CD14-positive monocyte (primary cell): ENCODE measurements at regions not wholly inside any gene's neighbourhood (a gene's known extent, or its start where the extent isn't known, plus 50 kb on each side); places are given as distances from the start of the nearest gene placed in this dataset.

Experiments
- DNase-seq, 3 donors: peaks; one replicate each; pipeline ENCODE4 v3.0.0-alpha.2; 2011 to 2022
- H2AFZ ChIP-seq: 2 replicates; pipeline ENCODE4 v1.6.0; 2012; ENCODE audit warnings: mild to moderate bottlenecking, low read depth, low read length, inconsistent platforms; ENCODE audit not compliant: insufficient read depth, poor library complexity, severe bottlenecking
- H3K27ac ChIP-seq, 2 donors: 1 replicate in 1 of 2; 2 replicates in 1 of 2; pipeline ENCODE4 v1.5.1; 2012 to 2013; ENCODE audit warnings: low read length in 2 of 2, control low read depth in 1 of 2, inconsistent platforms in 1 of 2, low read depth in 1 of 2, mild to moderate bottlenecking in 1 of 2
- H3K27me3 ChIP-seq, 2 donors: one replicate each; pipeline versions ENCODE4 v1.6.0 to v1.6.1; 2011 to 2013; ENCODE audit warnings: low read length in 2 of 2; ENCODE audit not compliant: control insufficient read depth in 2 of 2, insufficient read depth in 2 of 2
- H3K36me3 ChIP-seq, 2 donors: replicated peaks in 1 of 2; 1 replicate in 1 of 2; 2 replicates in 1 of 2; pipeline versions ENCODE4 v1.5.1 to v1.6.1; 2012 to 2013; ENCODE audit warnings: low read length in 2 of 2, control low read depth in 1 of 2, inconsistent platforms in 1 of 2, mild to moderate bottlenecking in 1 of 2; ENCODE audit not compliant: insufficient read depth in 2 of 2, control insufficient read depth in 1 of 2
- H3K4me1 ChIP-seq, 2 donors: 1 replicate in 1 of 2; 2 replicates in 1 of 2; pipeline versions ENCODE4 v1.5.1 to v1.6.1; 2012 to 2013; ENCODE audit warnings: low read length in 2 of 2, control low read depth in 1 of 2, inconsistent platforms in 1 of 2, mild to moderate bottlenecking in 1 of 2, moderate library complexity in 1 of 2; ENCODE audit not compliant: insufficient read depth in 2 of 2, control insufficient read depth in 1 of 2
- H3K4me2 ChIP-seq: replicated peaks from 2 replicates; pipeline ENCODE3; 2012; ENCODE audit warnings: low read length, moderate library complexity, mild to moderate bottlenecking; ENCODE audit not compliant: poor library complexity, severe bottlenecking; ENCODE audit errors: extremely low read depth
- H3K4me3 ChIP-seq, 3 experiments: fragments of 200-600 bp in 1 of 3; sonication (generic) in 1 of 3; replicated peaks in 1 of 3; 1 replicate in 2 of 3; 2 replicates in 1 of 3; pipeline ENCODE4 v1.5.1; 2011 to 2013; ENCODE audit warnings: low read length in 3 of 3, mild to moderate bottlenecking in 3 of 3, control low read depth in 2 of 3, low read depth in 2 of 3, inconsistent platforms in 1 of 3, moderate library complexity in 1 of 3
- H3K79me2 ChIP-seq: 2 replicates; pipeline ENCODE4 v1.6.0; 2012; ENCODE audit warnings: mild to moderate bottlenecking, control low read depth, inconsistent platforms, low read length, moderate library complexity; ENCODE audit not compliant: insufficient read depth
- H3K9ac ChIP-seq: 2 replicates; pipeline ENCODE4 v1.6.0; 2017; ENCODE audit warnings: low read length, mild to moderate bottlenecking; ENCODE audit not compliant: insufficient read depth, poor library complexity, severe bottlenecking
- H3K9me3 ChIP-seq, 2 donors: replicated peaks in 1 of 2; 1 replicate in 1 of 2; 2 replicates in 1 of 2; pipeline versions ENCODE4 v1.5.1 to v1.6.1; 2012 to 2013; ENCODE audit warnings: low read length in 2 of 2, control low read depth in 1 of 2; ENCODE audit not compliant: control insufficient read depth in 1 of 2, insufficient read depth in 1 of 2
- H4K20me1 ChIP-seq: 2 replicates; pipeline ENCODE4 v1.6.0; 2012; ENCODE audit warnings: mild to moderate bottlenecking, low read length, control low read depth, moderate library complexity; ENCODE audit not compliant: insufficient read depth
- H3K27ac Mint-ChIP-seq, 7 donors: one replicate each; pipeline ENCODE4 v1.8.0; 2020; ENCODE audit warnings: mild to moderate bottlenecking in 7 of 7, mixed read lengths in 7 of 7, moderate library complexity in 6 of 7, inconsistent platforms in 2 of 7
- H3K27me3 Mint-ChIP-seq, 3 donors: one replicate each; pipeline ENCODE4 v1.8.0; 2021 to 2022; ENCODE audit warnings: low read depth in 3 of 3, mild to moderate bottlenecking in 3 of 3, mixed read lengths in 3 of 3, moderate library complexity in 3 of 3, inconsistent platforms in 1 of 3
- H3K36me3 Mint-ChIP-seq, 2 donors: one replicate each; pipeline ENCODE4 v1.8.0; 2020; ENCODE audit warnings: mixed read lengths in 2 of 2, inconsistent platforms in 1 of 2, mild to moderate bottlenecking in 1 of 2
- H3K4me1 Mint-ChIP-seq: one replicate; pipeline ENCODE4 v1.8.0; 2020; ENCODE audit warnings: mild to moderate bottlenecking, mixed read lengths
- H3K4me3 Mint-ChIP-seq, 2 donors: one replicate each; pipeline ENCODE4 v1.8.0; 2020; ENCODE audit warnings: mild to moderate bottlenecking in 2 of 2, mixed read lengths in 2 of 2, moderate library complexity in 1 of 2
- H3K9me3 Mint-ChIP-seq, 7 donors: one replicate each; pipeline ENCODE4 v1.8.0; 2020 to 2022; ENCODE audit warnings: mixed read lengths in 7 of 7, mild to moderate bottlenecking in 6 of 7, moderate library complexity in 6 of 7, inconsistent platforms in 2 of 7
- WGBS: methylation state at CpG from one replicate; pipeline ENCODE4 v1.1.5; 2013; ENCODE audit warnings: missing lambda C conversion rate; ENCODE audit not compliant: insufficient coverage; 5-methylcytosine and 5-hydroxymethylcytosine counted together
- intact Hi-C, 2 donors: fragments of 100-400 bp; cut with micrococcal nuclease; formaldehyde crosslinking; loops; one replicate each; pipeline versions ENCODE4 v1.15.0 to v1.15.1; 2023
- TF ChIP-seq, protein P1 (sequence below): fragments of 200-600 bp; IDR thresholded peaks from one replicate; pipeline ENCODE4 v1.8.0; 2022; ENCODE audit warnings: antibody characterized with exemption, mild to moderate bottlenecking

DNA sequence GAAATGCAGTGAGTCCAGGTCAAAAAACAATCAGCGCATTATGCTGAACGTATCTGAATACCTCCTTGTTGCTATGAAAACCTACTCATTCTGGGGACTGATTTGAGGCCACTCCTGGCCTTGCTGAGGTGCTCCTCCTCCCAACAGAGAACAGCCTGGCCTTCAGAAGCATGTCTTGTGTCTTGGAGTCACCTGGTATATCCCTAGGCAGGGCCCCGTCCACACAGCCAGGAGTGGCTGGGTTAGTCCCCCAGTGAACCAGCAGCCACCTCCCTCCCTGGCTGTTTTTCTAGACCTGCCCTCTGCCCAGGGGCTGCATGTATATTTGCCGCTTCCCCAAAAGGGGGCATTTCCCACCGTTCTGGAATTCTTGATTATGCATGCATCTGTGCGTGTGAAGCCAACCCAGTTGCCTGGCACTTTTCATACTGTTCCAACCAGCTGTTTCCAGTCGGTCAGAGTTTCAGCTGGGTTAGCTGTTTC lies 99.2 kb upstream of the SPATA31C2 start:
- H3K9me3 ChIP-seq: no peaks in the 10 kb centered on the region
- TF ChIP-seq, protein P1, sequence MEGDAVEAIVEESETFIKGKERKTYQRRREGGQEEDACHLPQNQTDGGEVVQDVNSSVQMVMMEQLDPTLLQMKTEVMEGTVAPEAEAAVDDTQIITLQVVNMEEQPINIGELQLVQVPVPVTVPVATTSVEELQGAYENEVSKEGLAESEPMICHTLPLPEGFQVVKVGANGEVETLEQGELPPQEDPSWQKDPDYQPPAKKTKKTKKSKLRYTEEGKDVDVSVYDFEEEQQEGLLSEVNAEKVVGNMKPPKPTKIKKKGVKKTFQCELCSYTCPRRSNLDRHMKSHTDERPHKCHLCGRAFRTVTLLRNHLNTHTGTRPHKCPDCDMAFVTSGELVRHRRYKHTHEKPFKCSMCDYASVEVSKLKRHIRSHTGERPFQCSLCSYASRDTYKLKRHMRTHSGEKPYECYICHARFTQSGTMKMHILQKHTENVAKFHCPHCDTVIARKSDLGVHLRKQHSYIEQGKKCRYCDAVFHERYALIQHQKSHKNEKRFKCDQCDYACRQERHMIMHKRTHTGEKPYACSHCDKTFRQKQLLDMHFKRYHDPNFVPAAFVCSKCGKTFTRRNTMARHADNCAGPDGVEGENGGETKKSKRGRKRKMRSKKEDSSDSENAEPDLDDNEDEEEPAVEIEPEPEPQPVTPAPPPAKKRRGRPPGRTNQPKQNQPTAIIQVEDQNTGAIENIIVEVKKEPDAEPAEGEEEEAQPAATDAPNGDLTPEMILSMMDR: no peak
- 67% methylated on average over 7 of the region's 7 CpGs for WGBS
- Mint-ChIP-seq H3K9me3 (peaks cover 0 to 2% (median under 1%) of the 10 kb centered on the region in 7 donors), H3K4me3 (no peak overlapping the region), H3K36me3 (no peaks in the 10 kb centered on the region), H3K27me3 (peaks cover 3 to 7% (median 7%) of the 10 kb centered on the region in 3 donors), H3K4me1 (no peaks in the 10 kb centered on the region), H3K27ac (no peak overlapping the region)
- no peaks in the 10 kb centered on the region for H3K36me3 ChIP-seq
- DNase-seq: no peak
- no peak overlapping the region for H3K9ac ChIP-seq
- H4K20me1 ChIP-seq: no peaks in the 10 kb centered on the region
- H3K79me2 ChIP-seq: no peaks in the 10 kb centered on the region
- no peak overlapping the region for H3K4me3 ChIP-seq
- no peaks in the 10 kb centered on the region for H3K27me3 ChIP-seq
- no peaks in the 10 kb centered on the region for H3K4me1 ChIP-seq
- no peak overlapping the region for H2AFZ ChIP-seq
- H3K4me2 ChIP-seq: no peak overlapping the region
- intact Hi-C loops: no loop called here
- no peak overlapping the region for H3K27ac ChIP-seq

DNA sequence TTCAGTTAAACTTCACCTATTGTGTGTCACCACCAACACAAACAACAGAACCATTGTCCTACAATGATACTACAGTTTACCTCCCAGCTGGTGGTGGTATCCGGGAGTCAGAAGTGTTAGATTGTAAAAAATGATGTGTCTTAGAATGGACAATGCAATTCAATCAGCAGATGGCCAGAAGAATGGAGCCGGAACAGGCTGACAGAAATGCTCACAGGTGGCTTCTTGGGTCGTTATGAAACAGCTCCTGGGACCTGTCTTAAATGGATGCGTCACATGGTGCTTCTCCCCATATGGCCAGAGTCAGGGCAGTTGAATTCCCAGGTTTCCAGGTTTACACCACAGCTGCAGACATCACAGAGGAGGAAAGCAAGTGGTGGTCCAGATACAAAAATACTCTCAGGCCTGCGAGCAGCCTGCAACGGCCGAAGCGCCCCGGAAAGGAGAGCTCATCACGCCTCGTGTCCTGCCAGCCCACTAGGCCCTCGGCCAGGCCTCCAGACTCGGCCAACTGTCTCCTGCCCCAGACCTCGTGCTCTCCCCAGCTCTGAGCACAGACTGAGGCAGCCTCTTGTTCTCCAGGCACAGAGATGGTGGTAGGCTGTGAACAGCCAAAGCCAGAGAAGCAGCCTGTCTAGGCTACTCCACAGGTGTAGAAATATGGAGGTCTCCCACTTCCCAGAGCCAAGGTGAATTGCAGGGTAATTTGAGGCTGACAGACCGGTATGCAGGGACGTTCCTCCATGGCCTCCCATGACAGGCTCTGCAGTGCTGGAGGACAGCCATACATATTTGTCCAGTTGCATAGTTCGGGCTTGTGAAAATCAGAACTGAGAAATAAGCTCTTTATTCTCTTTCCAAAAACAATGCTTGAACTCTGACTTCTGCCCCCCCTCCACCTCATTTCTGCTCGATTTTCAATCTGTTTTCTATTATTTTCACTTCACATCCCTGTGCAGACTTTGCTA lies 98.5 kb upstream of the SPATA31C2 start:
- no peaks in the 10 kb centered on the region for H3K4me1 ChIP-seq
- TF ChIP-seq, protein P1: no peak
- Mint-ChIP-seq H3K36me3 (no peaks in the 10 kb centered on the region), H3K27me3 (peaks cover 3 to 9% (median 7%) of the 10 kb centered on the region in 3 donors), H3K9me3 (peaks cover 3 to 8% (median 7%) of the 10 kb centered on the region in 7 donors), H3K4me3 (no peak overlapping the region), H3K27ac (no peak overlapping the region), H3K4me1 (no peaks in the 10 kb centered on the region)
- H3K36me3 ChIP-seq: no peaks in the 10 kb centered on the region
- H4K20me1 ChIP-seq: no peaks in the 10 kb centered on the region
- no peaks in the 10 kb centered on the region for H3K79me2 ChIP-seq
- H3K4me2 ChIP-seq: no peak overlapping the region
- H2AFZ ChIP-seq: no peak overlapping the region
- intact Hi-C loops: no loop called here
- H3K9me3 ChIP-seq: no peaks in the 10 kb centered on the region
- 78% methylated on average over 12 of the region's 18 CpGs for WGBS
- DNase-seq: no peak
- H3K4me3 ChIP-seq: no peak overlapping the region
- no peak overlapping the region for H3K9ac ChIP-seq
- no peak overlapping the region for H3K27ac ChIP-seq
- no peaks in the 10 kb centered on the region for H3K27me3 ChIP-seq
